ENCODE measurements at regions not wholly inside any gene's neighbourhood (a gene's known extent, or its start where the extent isn't known, plus 50 kb on each side); places are given as distances from the start of the nearest gene placed in this dataset.

DNA sequence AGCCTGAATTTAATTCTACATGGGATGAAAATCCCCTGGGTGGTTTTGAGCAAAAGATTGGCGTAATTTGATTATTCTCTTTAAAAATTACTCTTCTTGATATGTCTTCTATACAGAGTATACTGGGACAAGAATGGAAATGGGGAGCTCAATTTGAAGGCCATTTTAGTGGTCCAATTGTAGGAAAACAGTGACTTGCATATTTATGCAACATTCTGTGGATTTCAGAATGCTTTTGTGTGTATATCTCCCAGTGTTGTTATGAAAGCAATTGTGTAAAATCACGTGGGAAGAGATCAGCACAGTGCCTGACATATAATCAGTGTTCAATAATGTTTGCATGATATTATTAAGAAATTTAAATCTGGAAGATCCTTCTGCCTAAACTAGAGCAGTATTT, 575.9 kb upstream of the PBX1 start:
- ChIA-PET CTCF (no interaction called here), POLR2A (no interaction called here)
- Histone ChIP-seq H3K9me3 (ENCODE audit: control insufficient read depth, insufficient read depth, low read depth, low read length) (no peaks in the 10 kb centered on the region), H3K4me3 (ENCODE audit: low read depth, low read length) (no peak overlapping the region), H3K27ac (ENCODE audit: extremely low read depth, low read depth, low read length) (no peak overlapping the region), H3K4me1 (ENCODE audit: control insufficient read depth, insufficient read depth, low read length) (no peaks in the 10 kb centered on the region), H3K36me3 (ENCODE audit: control insufficient read depth in 2 of 2, insufficient read depth in 1 of 2, low read length in 2 of 2) (no peaks in the 10 kb centered on the region)
- TF ChIP-seq, protein P1, sequence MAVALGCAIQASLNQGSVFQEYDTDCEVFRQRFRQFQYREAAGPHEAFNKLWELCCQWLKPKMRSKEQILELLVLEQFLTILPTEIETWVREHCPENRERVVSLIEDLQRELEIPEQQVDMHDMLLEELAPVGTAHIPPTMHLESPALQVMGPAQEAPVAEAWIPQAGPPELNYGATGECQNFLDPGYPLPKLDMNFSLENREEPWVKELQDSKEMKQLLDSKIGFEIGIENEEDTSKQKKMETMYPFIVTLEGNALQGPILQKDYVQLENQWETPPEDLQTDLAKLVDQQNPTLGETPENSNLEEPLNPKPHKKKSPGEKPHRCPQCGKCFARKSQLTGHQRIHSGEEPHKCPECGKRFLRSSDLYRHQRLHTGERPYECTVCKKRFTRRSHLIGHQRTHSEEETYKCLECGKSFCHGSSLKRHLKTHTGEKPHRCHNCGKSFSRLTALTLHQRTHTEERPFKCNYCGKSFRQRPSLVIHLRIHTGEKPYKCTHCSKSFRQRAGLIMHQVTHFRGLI (tag by site-specific recombination; IDR thresholded peaks at IDR 0.05), result no peak
- TF ChIP-seq KLF16 (tag by site-specific recombination; IDR thresholded peaks at IDR 0.05), result no peak

DNA sequence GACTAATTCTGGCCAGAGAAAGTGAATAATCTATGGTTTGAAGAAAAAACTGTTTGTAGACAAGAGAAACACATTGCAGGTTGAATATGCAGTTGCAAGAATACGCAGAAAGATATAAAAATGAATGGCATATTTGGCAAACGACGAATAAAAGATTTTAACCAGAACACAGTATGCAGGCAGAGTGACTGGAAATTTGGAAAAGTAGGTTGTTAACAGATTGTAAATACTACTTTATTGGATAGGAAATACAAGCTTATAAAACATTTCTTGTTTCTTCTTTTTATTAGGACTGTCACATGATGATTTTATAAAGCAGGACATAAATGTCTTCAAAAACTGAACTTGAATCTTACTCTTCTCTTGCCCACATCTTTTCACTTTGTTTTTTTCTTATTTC, 573.3 kb upstream of the PBX1 start:
- TF ChIP-seq ZNF416 (tag by site-specific recombination; IDR thresholded peaks at IDR 0.05), result no peak
- TF ChIP-seq, protein P2, sequence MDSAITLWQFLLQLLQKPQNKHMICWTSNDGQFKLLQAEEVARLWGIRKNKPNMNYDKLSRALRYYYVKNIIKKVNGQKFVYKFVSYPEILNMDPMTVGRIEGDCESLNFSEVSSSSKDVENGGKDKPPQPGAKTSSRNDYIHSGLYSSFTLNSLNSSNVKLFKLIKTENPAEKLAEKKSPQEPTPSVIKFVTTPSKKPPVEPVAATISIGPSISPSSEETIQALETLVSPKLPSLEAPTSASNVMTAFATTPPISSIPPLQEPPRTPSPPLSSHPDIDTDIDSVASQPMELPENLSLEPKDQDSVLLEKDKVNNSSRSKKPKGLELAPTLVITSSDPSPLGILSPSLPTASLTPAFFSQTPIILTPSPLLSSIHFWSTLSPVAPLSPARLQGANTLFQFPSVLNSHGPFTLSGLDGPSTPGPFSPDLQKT (IDR thresholded peaks at IDR 0.05; ENCODE audit: borderline replicate concordance, low read depth, low read length), result no peak
- no peak for TF ChIP-seq ZNF654 (tag by site-specific recombination; IDR thresholded peaks at IDR 0.05; ENCODE audit: low read depth)
- TF ChIP-seq, protein P3, sequence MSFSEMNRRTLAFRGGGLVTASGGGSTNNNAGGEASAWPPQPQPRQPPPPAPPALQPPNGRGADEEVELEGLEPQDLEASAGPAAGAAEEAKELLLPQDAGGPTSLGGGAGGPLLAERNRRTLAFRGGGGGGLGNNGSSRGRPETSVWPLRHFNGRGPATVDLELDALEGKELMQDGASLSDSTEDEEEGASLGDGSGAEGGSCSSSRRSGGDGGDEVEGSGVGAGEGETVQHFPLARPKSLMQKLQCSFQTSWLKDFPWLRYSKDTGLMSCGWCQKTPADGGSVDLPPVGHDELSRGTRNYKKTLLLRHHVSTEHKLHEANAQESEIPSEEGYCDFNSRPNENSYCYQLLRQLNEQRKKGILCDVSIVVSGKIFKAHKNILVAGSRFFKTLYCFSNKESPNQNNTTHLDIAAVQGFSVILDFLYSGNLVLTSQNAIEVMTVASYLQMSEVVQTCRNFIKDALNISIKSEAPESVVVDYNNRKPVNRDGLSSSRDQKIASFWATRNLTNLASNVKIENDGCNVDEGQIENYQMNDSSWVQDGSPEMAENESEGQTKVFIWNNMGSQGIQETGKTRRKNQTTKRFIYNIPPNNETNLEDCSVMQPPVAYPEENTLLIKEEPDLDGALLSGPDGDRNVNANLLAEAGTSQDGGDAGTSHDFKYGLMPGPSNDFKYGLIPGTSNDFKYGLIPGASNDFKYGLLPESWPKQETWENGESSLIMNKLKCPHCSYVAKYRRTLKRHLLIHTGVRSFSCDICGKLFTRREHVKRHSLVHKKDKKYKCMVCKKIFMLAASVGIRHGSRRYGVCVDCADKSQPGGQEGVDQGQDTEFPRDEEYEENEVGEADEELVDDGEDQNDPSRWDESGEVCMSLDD (tag by site-specific recombination; IDR thresholded peaks at IDR 0.05), result no peak
- TF ChIP-seq ZNF292 (tag by site-specific recombination; IDR thresholded peaks at IDR 0.05; ENCODE audit: borderline replicate concordance, low read depth), result no peak
- no peak for TF ChIP-seq ZNF426 (tag by site-specific recombination; IDR thresholded peaks at IDR 0.05)
- TF ChIP-seq GFI1B (tag by site-specific recombination; IDR thresholded peaks at IDR 0.05), result no peak
- TF ChIP-seq MZF1 (tag by site-specific recombination; IDR thresholded peaks at IDR 0.05; ENCODE audit: borderline replicate concordance), result no peak
- no peak for TF ChIP-seq SP3 (tag by site-specific recombination; IDR thresholded peaks at IDR 0.05)
- TF ChIP-seq GLIS1 (tag by site-specific recombination; IDR thresholded peaks at IDR 0.05), result no peak
- TF ChIP-seq ZNF843 (tag by site-specific recombination; IDR thresholded peaks at IDR 0.05), result no peak
- no peak overlapping the region for H3K4me3 ChIP-seq (ENCODE audit: low read depth, low read length)
- no peaks in the 10 kb centered on the region for H3K4me1 ChIP-seq (ENCODE audit: control insufficient read depth, insufficient read depth, low read length)
- POLR2A ChIA-PET, result no interaction called here
- CTCF ChIA-PET, result no interaction called here
- H3K9me3 ChIP-seq (ENCODE audit: control insufficient read depth, insufficient read depth, low read depth, low read length), result no peaks in the 10 kb centered on the region
- H3K36me3 ChIP-seq (ENCODE audit: control insufficient read depth in 2 of 2, insufficient read depth in 1 of 2, low read length in 2 of 2), result no peaks in the 10 kb centered on the region
- H3K27ac ChIP-seq (ENCODE audit: extremely low read depth, low read depth, low read length), result no peak overlapping the region

DNA sequence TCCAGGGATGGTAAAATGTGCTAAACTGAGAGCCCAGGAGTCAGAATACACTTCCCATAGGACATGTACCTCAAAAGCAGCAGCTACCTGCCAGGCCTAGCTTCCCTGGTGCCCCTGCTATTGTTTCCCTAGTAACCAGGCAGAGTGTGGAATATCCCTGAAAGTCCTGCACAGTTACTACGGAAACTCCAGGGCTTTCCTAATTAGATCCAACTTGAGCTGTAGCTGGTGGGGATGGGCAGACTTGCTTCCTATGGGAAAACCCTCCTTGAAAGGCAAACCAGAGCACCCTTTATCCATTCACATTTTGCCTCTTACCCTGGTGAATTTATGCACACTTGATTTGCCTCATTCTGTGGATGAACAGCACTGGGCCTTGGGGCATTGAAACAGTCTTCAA, 559.9 kb upstream of the PBX1 start:
- TF ChIP-seq ZNF211 (tag by site-specific recombination; IDR thresholded peaks at IDR 0.05; ENCODE audit: low read depth) (no peak), ZNF2 (tag by site-specific recombination; IDR thresholded peaks at IDR 0.05) (no peak), PRDM1 (tag by site-specific recombination; IDR thresholded peaks at IDR 0.05) (no peak), ZEB2 (tag by site-specific recombination; IDR thresholded peaks at IDR 0.05) (no peak), ZNF654 (tag by site-specific recombination; IDR thresholded peaks at IDR 0.05; ENCODE audit: low read depth) (no peak), ZNF514 (tag by site-specific recombination; IDR thresholded peaks at IDR 0.05) (no peak), ZNF311 (tag by site-specific recombination; IDR thresholded peaks at IDR 0.05; ENCODE audit: borderline replicate concordance) (no peak), ZNF660 (tag by site-specific recombination; IDR thresholded peaks at IDR 0.05) (no peak), SP2 (tag by site-specific recombination; IDR thresholded peaks at IDR 0.05) (no peak), ZNF585B (tag by site-specific recombination; IDR thresholded peaks at IDR 0.05) (no peak)
- TF ChIP-seq, protein P4, sequence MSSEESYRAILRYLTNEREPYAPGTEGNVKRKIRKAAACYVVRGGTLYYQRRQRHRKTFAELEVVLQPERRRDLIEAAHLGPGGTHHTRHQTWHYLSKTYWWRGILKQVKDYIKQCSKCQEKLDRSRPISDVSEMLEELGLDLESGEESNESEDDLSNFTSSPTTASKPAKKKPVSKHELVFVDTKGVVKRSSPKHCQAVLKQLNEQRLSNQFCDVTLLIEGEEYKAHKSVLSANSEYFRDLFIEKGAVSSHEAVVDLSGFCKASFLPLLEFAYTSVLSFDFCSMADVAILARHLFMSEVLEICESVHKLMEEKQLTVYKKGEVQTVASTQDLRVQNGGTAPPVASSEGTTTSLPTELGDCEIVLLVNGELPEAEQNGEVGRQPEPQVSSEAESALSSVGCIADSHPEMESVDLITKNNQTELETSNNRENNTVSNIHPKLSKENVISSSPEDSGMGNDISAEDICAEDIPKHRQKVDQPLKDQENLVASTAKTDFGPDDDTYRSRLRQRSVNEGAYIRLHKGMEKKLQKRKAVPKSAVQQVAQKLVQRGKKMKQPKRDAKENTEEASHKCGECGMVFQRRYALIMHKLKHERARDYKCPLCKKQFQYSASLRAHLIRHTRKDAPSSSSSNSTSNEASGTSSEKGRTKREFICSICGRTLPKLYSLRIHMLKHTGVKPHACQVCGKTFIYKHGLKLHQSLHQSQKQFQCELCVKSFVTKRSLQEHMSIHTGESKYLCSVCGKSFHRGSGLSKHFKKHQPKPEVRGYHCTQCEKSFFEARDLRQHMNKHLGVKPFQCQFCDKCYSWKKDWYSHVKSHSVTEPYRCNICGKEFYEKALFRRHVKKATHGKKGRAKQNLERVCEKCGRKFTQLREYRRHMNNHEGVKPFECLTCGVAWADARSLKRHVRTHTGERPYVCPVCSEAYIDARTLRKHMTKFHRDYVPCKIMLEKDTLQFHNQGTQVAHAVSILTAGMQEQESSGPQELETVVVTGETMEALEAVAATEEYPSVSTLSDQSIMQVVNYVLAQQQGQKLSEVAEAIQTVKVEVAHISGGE (tag by site-specific recombination; conservative IDR thresholded peaks at IDR 0.05; ENCODE audit: low read depth), result no peak
- POLR2A ChIA-PET, result no interaction called here
- CTCF ChIA-PET, result interaction anchor here (1.1 kb wide), 1 partner anchor 10 kb away, joined by 3 read pairs; no protein-coding TSS in a partner anchor
- no peak overlapping the region for H3K27ac ChIP-seq (ENCODE audit: extremely low read depth, low read depth, low read length)
- H3K9me3 ChIP-seq (ENCODE audit: control insufficient read depth, insufficient read depth, low read depth, low read length), result no peaks in the 10 kb centered on the region
- no peaks in the 10 kb centered on the region for H3K36me3 ChIP-seq (ENCODE audit: control insufficient read depth in 2 of 2, insufficient read depth in 1 of 2, low read length in 2 of 2)
- no peak overlapping the region for H3K4me3 ChIP-seq (ENCODE audit: low read depth, low read length)
- H3K4me1 ChIP-seq (ENCODE audit: control insufficient read depth, insufficient read depth, low read length), result no peaks in the 10 kb centered on the region

All from HEK293 (cell line).